Esophagus muscularis mucosa (tissue), 3 donors: ENCODE measurements at regions not wholly inside any gene's neighbourhood (a gene's known extent, or its start where the extent isn't known, plus 50 kb on each side); places are given as distances from the start of the nearest gene placed in this dataset.

Experiments
- POLR2A ChIP-seq: fragments of 450-650 bp; IDR thresholded peaks from one replicate; pipeline ENCODE4 v1.6.1; 2017; ENCODE audit warnings: antibody characterized with exemption, moderate library complexity, mild to moderate bottlenecking, low read depth
- POLR2AphosphoS5 ChIP-seq, 2 donors: sonication (generic); formaldehyde crosslinking; IDR thresholded peaks; one replicate each; pipeline ENCODE4 v1.6.1; 2017; ENCODE audit warnings: antibody characterized with exemption in 2 of 2
- TF ChIP-seq, protein P1 (sequence below), 3 experiments: fragments of 200-600 bp in 2 of 3; fragments of 450-650 bp in 1 of 3; sonication (generic) in 2 of 3; IDR thresholded peaks; one replicate each; pipeline ENCODE4 v1.5.1; 2017 to 2019; ENCODE audit warnings: antibody characterized with exemption in 3 of 3, mild to moderate bottlenecking in 2 of 3, moderate library complexity in 1 of 3

- TF ChIP-seq, protein P1, sequence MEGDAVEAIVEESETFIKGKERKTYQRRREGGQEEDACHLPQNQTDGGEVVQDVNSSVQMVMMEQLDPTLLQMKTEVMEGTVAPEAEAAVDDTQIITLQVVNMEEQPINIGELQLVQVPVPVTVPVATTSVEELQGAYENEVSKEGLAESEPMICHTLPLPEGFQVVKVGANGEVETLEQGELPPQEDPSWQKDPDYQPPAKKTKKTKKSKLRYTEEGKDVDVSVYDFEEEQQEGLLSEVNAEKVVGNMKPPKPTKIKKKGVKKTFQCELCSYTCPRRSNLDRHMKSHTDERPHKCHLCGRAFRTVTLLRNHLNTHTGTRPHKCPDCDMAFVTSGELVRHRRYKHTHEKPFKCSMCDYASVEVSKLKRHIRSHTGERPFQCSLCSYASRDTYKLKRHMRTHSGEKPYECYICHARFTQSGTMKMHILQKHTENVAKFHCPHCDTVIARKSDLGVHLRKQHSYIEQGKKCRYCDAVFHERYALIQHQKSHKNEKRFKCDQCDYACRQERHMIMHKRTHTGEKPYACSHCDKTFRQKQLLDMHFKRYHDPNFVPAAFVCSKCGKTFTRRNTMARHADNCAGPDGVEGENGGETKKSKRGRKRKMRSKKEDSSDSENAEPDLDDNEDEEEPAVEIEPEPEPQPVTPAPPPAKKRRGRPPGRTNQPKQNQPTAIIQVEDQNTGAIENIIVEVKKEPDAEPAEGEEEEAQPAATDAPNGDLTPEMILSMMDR (IDR thresholded peaks at IDR 0.05) = no peak
- TF ChIP-seq POLR2A (no peak), POLR2AphosphoS5 (IDR thresholded peaks at IDR 0.05) (no peak)
Measured at GRCh38 chr22:25375683-25376082, 156.2 kb downstream of the CRYBB2 start.
